Activated CD4-positive, alpha-beta T cell treated with anti-CD3 and anti-CD28 coated beads, Interleukin-2, amount 50 U/mL, for 48 hours (primary cell): ENCODE measurements at regions not wholly inside any gene's neighbourhood (a gene's known extent, or its start where the extent isn't known, plus 50 kb on each side); places are given as distances from the start of the nearest gene placed in this dataset.
"Not testable (repeated sequence)": the region's sequence is repeated elsewhere in the genome, so short reads cannot be mapped to it uniquely, and the experiment has no call there.

Source experiments
- DNase-seq, 2 experiments: peaks; one replicate each; pipeline ENCODE4 v3.0.0-alpha.2; 2020

- no peak for DNase-seq
Measured at GRCh38 chr9:15032860-15033259, 122.6 kb upstream of the FREM1 start.

- no peak for DNase-seq
Measured at GRCh38 chr9:15021146-15021545, 110.9 kb upstream of the FREM1 start.

- DNase-seq, result no peak
Measured at GRCh38 chr9:15018096-15018637, 107.9 kb upstream of the FREM1 start.

GRCh38 chr9:15010581-15010980 lies 100.4 kb upstream of the FREM1 start:
- no peak for DNase-seq

- no peak for DNase-seq
Measured at GRCh38 chr9:15007698-15008097, 97.5 kb upstream of the FREM1 start.

GRCh38 chr9:14994738-14995137 lies 84.5 kb upstream of the FREM1 start:
- DNase-seq, result no peak

- DNase-seq, result no peak
Measured at GRCh38 chr9:14993901-14994554, 83.8 kb upstream of the FREM1 start.

- DNase-seq, result peak; percentile 72 to 78
Measured at GRCh38 chr9:14993061-14993800, 83.0 kb upstream of the FREM1 start.

- DNase-seq, result no peak
Measured at GRCh38 chr9:14992516-14992915, 82.3 kb upstream of the FREM1 start.

- no peak for DNase-seq
Measured at GRCh38 chr9:14992081-14992480, 81.9 kb upstream of the FREM1 start.

GRCh38 chr9:14990647-14991046 lies 80.4 kb upstream of the FREM1 start:
- DNase-seq, result not testable (repeated sequence)

GRCh38 chr9:14989811-14990210 lies 79.6 kb upstream of the FREM1 start:
- DNase-seq, result no peak

GRCh38 chr9:14989336-14989735 lies 79.1 kb upstream of the FREM1 start:
- not testable (repeated sequence) for DNase-seq

- DNase-seq, result no peak
Measured at GRCh38 chr9:14987858-14988257, 77.6 kb upstream of the FREM1 start.

GRCh38 chr9:14985419-14985818 lies 75.2 kb upstream of the FREM1 start:
- no peak for DNase-seq

- DNase-seq, result no peak
Measured at GRCh38 chr9:14983599-14983998, 73.4 kb upstream of the FREM1 start.

GRCh38 chr9:14981291-14981950 lies 71.2 kb upstream of the FREM1 start:
- DNase-seq, result no peak

GRCh38 chr9:14978022-14979000 lies 68.1 kb upstream of the FREM1 start:
- DNase-seq, result no peak

GRCh38 chr9:14967450-14968321 lies 57.5 kb upstream of the FREM1 start:
- no peak for DNase-seq

GRCh38 chr9:14962193-14962882 lies 52.1 kb upstream of the FREM1 start:
- DNase-seq, result no peak
